Epidermal melanocyte (primary cell): ENCODE measurements at regions not wholly inside any gene's neighbourhood (a gene's known extent, or its start where the extent isn't known, plus 50 kb on each side); places are given as distances from the start of the nearest gene placed in this dataset.
A peak's percentile ranks its signal among the peaks of the same experiment; 100 is the strongest.

Experiments
- DNase-seq: peaks from one replicate; pipeline ENCODE4 v3.0.0; 2011; ENCODE audit warnings: low spot score; ENCODE audit not compliant: insufficient read length

DNA sequence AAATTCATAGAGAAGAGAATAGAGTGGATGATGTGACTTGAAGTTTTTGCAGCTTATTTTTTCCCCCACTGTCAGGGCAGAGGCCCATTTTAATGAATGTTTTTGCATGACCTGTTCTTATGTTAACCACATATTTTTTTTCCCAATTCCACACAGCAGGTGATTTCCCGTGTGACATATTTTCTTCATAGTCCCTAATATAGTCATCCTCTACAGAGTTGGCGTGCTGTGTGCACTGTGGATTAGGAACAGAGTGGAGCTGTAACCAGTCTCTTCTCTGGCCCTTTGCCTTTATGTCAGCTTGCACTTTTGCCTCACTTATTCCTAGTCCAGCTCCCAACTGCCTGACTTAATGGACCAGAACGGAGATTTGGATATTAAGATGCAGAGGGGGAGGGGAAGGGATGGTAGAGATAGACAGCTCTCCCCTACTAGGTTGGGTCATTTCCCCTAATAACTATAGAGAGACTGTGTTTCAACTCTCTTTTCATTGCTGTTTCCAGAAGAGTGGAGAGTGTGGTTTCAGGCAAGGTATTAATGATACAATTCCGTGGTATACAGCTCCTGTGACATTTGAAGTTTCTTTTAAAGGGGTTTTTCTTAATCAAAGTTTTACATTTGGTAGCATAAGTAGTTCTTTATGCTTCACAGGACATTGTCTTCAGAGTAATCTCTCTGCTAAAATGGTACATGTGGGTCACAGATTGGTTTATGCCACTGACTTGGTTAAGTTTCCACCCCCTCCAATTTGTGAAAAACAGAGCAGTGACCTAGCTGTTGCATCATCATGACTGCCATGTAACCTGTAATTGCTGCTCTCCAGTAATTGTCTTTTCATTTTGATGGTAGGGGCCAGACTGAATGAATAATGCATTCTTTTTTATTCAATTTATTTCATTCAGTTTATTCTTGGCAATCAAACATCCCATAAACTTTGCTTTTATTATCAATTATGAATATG, 161.3 kb downstream of the HAUS1 start:
- no peak for DNase-seq

DNA sequence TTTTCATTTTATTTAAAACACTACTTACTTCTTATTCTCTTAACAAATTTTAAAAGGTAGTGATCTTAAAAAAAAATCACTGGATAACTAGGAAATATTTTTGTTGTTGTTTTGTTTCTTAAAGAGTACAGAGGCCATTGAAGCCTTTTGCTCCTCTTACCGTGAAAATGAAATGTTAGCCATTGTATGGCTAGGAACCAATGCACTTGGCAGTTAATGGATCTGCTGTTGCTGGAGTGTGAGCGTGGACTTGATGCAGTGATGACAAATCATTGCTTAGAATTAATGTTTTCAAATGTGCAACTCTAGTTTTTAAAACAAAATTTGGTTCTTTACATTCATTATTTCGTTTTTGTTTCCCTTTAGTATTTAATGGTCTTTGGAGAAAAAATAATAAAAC, 162.3 kb downstream of the HAUS1 start:
- DNase-seq, result no peak

DNA sequence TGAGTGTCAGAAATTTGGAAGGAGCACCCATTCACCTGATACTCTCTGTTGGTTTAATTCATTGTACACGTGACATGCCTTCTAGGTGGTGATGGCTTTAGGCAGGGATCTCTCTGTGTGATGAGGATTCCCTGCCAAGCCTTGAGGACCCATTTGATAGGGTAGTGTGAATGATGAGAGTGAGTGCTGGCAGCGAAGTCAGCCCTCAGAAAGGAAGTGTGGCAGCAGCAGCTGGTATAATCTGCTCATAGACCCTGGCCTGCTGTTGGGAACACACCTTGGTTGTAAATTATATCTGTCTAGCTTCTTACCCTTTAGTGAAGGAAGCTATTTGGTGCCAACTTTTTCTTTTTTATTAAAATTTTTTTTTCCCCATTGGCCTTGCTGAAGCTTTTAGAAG, 164.5 kb downstream of the HAUS1 start:
- no peak for DNase-seq

DNA sequence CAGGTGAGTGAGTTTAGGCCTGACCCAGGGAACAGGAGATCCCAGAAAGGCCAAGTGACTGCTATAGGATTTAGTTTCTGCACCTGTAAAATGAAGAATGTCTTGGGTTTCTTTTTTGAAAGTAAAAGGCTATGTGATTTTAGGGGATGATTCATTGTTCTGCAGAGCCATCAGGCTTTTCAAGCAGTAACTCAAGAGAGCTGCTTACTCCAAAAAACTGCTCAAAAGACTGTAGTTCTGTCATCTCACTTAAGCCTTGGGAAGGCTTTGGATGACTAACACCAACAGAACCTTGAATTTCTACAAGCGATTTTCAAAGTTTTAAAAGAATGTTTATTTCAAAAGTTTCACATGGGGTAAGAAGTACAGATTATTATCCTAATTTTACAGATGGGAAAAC, 165.1 kb downstream of the HAUS1 start:
- no peak for DNase-seq

DNA sequence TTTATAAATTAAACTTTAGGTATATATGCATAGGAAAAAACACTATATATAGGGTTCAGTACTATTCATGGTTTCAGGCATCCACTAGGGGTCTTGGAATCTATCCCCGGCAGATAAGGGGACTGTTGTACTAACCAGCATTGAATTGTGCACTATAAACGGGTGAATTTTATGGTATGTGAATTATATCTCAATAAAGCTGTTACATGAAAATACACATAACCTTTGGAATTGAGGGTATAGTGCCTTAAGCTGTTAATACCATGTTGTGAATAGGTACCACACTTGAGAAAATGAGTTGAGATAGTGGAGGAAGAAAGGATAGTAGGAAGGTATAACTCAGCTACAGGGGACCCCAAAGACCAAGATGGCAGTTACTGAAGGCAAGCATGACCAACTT, 167.3 kb downstream of the HAUS1 start:
- DNase-seq, result no peak

DNA sequence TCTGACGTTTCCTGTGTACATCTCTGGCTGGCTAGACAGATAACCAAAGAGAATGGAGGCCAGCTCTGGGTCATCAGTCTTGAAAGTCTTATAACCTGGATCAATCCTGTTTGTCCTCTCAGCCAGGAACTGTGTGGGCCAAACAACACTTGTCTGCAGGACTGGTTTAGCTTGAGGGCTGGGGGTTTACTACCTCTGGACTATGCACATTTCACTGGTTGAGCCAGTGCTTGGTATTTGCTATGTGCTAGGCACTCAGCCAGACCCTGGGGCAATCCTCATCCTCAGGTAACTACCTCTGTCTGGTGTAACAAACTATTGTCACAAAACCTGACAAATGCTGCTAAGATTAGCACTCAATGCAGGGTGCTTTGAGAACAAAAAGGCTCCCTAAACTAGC, 169.7 kb downstream of the HAUS1 start:
- no peak for DNase-seq

DNA sequence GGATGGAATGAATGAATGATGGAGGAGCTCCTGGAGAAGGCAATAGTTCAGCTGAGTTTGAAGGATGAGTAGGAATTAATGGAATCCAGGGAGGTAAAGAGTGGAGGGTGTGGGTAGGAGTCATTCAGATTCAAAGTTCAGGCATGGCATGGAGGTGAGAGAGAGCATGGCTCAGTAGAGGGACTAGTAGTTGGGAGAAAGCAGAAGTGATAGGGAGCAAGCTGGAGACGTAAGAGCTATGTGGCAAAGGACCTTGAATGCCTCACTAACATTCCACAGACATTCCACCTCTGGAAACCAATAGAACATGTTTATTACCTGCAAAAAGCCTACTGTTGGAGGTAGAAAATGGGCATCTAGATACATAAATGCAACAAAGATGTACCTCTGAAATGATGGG, 170.1 kb downstream of the HAUS1 start:
- DNase-seq, result no peak

DNA sequence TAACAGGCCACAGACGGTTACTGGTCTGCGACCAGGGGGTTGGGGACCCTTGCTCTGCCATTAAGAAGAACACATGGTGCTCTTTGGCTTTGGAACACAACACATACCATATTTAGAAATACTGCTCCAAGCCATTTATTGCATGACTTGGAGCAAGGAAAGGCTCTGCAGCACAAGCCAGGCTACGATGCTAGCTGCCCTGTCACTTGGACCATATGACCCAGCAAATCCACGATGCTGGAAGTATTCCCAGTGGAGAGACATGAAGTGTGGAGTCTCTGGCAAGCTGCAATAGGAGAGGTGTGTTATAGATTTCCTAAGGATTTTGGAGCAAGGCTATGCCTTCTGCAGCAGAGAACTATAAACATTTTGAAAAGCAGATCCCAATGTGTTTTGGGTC, 171.2 kb downstream of the HAUS1 start:
- DNase-seq, result no peak

DNA sequence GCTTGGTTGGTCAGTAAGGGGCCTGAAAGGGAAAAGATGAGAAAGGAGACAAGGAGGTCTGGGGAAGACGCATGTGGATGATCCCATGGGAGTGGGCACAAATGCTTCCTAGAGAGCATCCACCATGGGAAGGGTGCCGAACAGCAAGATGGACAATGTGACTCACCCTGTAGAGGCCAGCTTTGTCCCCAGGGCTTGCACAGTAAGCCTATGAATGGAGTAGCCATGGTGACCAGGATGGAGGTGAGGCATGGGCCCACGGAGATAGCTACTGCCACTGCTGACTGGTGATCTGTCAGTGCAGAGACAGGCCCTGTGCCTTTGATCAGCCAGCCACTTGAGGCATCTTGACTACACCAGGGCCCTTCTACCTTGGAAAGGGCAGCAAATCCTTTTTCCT, 172.6 kb downstream of the HAUS1 start:
- DNase-seq, result no peak

DNA sequence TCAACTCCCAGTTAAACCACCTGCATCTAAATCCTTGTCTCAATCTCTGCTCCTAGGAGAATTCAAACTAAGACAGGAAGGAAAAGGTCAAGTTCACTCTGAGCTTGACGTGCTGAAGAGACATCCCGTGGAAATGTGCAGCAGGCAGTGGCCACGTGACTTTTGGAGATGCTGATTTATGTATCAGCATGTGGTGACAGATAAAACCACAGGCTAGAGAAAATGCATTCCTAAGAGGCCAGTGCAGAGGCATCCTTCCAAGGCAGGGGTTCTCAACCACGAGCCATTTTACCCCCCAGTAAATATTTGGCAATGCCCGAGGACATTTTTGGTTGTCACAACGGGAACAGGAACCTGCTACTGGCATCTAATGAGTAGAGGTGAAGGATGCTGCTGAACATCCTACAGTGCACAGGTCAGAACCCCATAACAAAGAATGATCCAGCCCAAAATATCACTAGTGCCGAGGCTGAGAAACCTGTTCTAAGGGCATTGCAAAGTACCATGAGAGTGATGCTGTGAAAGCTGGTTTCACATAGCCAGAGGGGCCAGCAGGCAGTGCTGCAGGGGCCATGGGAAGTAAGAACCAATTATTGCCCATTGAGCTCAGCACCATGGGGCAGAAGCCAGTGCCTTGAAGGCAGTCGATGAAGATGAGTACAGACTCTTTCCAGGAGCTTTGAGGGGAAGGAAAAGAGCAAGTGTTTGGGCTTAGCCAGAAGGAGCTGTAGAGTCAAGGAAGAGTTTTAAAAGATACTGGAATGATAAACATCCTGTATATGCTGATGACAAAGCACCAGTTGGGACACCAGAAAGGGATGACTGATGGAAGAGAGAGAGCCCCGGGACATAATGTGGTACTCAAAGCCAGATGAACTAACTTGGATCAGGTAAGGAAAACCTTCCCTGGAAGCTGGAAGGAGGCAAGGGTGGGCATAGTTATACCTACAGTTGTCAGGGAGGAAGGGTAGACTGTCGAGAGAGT, 174.6 kb downstream of the HAUS1 start:
- DNase-seq, result no peak

DNA sequence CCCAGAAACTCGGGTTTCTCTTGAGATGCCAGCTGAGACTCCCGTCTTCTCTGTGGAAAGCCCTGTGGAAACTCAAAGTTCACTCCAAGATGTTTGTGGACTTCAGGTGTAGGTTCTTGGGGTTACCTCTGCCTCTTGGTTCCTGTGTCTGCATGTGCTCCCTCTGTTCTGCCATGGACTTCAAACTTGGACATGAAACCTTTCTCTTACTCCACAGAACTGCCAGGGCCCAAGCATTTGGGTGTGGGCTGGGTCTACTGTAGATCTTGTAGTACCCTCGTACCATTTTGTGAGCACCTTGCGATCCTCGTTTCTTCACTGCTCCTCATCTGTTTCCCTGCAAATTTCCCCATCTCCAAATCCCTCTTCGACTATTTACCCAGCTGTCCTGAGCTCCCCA, 175.5 kb downstream of the HAUS1 start:
- no peak for DNase-seq

DNA sequence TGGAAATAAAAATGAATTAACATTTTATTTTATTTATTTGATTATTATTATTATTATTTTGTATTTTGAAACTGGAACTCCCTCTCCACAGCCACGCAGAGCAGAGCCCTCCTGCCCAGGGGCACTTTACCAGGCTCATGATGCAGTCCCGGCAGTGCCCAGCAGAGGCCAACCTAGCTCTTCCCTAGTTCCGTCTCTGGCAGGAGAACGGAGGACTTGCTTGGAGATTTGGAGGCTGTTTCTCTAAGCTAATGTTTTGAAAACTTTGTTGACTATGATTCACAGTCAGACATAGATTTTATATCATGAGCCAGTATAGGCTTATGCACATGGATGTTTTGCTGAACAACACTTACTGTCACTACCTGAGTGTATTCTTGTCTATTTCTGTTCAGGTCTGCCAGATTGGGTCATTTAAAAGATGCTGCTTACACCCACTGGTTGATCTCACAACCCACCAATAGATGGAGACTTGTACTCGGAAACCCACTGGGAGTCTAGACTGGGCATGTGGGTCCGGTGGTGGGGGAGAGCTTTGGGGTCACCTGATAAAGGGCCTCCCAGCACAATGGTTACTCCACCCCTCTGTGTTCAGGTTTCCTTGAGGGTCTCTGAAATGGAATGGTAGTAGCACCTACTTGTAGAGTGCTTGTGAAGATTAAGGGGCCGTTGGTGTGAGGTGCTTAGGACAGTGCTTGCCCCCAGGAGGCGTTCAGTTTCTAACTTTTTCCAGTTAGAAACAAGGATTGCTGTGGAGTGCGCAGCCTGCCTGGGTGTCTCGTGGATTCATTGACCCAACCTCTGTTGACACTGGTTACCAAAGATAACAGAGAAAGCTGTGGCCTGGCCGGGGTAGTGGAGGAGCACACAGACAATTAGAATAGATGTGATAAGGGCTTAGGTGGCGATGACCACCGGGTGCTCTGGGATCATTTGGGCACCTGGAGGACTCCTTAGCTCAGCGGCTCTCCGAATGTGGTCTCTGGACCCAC, 177.3 kb downstream of the HAUS1 start:
- peak; percentile 51 for DNase-seq

DNA sequence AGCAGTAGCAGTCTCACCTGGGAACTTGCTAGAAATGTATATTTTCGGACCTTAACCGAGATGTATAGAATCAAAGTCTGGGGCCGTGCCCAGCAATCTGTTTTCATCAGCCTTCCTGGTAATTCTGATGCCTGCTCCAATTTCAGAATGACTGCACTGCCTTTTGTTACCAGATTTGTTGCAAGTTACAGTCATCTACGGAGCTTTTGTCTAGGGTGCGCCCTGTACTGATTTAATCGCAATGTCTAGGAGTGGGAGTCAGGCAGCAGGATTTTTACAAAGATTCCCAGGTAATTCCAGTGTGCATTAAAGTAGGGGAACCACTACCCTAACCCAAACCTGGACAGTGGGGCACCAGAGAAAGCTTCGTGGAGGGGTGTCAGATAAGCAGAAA, 178.0 kb downstream of the HAUS1 start:
- no peak for DNase-seq

DNA sequence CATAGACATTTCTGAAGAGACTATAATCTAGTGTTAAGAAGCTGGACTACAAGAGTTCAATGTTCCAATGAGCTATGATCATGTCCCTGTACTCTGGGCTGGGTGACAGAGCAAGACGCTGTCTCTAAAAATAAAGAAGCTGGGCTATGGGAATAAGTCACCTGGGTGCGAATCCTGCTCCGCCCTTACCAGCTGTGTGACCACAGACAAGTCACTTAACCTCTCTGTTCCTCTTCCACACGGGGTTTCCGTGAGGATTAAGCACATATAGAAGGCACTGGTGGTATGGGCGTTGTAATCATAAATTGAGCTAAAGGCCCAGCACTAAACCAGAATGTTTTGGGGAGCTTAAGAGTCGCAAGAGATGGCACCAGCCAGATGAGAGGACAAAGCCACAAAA, 178.5 kb downstream of the HAUS1 start:
- no peak for DNase-seq

DNA sequence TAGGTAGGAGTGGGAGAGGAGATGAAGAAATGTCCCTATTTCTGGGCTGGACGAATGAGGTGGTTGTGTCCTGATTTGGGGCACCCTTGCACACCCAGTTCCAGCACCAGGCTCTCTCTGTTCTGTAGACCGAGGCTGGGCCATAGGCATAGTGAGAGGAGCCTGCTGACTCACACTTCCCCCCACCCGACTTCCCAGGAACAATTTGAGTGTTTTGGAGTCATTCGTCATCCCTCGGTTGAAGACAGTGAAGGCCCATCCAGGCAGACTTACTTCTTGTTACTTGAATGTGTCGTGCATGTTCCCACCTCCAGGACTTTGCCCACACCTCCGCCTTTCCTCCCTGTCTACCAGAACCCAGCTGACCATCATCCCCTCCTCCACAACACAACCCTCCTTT, 179.1 kb downstream of the HAUS1 start:
- no peak for DNase-seq

DNA sequence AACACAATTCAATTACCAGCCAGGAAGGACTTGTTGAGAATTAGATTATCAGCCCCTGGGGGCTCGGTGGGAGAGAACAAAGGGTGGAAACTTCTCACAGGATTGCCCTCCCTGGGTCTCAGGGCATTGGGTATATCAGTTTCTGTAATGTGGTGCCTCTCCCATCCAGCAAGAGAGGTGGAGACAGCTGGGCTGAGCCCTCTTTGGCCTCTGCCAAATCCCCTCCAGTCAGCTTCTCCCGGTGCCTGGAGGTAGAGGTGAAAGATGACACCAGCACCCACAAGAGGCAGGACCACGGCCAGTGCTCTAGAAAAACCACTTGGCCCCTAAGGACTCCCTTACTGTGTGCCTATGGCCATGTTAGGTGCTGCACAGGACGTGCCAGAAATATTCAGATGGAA, 179.7 kb downstream of the HAUS1 start:
- DNase-seq, result no peak

DNA sequence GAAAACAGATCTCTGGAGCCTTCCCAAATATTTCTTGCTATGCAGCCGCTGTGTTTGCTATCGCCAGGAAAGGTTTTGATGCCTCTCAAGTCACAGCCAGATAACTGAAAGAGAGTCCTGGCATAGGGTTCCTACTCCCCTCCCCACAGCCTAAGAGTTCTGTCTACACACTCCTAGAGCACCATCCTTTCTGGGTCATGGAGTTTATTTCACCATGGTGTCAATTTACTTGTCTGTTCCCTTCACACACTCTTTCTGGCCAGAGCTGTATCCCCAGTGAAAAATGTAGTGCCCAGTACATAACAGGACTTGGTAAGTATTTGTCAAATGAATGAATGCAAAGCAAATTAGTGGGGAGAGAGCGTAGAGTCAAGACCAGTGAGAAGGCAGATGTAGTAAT, 185.3 kb downstream of the HAUS1 start:
- no peak for DNase-seq

DNA sequence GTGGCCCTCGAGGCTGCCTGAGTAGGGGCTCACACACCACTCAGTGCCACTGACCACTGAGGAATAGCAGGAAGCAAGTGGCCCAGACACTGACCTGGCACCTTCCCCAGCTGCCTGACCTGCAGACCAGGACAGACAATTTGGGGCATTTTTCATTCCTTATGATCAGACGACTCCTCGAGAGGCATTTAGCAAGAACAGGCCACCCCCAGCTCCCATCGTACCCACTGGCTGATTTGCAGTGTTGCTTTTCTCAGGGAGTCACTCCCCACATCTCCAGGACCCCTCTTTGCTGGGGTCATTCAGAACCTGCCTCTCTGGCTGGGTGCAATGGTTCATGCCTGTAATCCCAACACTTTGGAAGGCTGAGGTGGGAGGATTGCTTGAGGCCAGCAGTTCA, 185.7 kb downstream of the HAUS1 start:
- DNase-seq, result no peak

DNA sequence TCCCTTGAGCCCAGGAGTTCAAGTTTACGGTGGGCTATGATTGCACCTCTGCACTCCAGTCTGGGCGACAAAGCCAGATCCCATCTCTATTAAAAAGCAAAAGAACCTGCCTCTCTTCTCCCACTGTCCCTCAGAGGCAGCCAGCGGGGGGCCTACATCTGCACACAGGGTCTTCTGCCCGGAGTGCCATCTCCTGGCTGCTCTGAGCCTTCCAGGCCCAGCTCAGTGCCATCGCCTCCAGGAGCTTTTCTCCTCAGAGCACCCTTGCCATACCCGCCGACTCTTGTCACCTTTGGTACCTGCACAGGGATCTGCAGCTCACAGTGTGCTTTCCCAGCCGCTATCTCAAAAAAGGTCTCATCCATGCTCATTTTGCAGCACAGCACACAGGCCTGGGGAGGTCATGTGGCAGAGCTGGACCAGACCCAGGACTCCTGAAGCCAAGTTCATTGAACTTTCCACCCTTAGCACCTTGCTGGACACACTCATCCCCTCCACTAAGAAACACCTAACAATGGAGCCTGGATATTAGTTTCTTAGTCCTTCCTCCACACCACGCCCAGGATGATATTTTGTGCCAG, 186.3 kb downstream of the HAUS1 start:
- no peak for DNase-seq

DNA sequence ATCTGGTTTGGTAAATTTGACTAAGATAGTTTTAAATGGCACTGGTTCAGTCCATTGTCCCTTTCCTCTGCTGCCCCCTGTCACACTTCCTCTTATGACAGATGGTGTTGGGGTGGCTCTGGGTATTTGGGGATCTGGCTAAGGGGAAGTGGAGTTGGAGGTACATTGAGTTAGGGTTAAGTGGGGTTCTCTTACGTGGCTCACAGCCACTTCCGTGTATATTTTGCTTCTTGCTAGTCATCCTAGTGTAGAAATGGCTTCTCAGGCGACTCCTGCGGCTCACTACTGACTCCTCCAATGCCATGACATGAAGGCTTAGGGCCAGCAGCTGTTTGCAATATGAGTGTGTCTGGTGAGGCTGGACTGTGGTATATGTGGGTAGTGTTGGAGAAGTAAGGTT, 187.0 kb downstream of the HAUS1 start:
- no peak for DNase-seq

DNA sequence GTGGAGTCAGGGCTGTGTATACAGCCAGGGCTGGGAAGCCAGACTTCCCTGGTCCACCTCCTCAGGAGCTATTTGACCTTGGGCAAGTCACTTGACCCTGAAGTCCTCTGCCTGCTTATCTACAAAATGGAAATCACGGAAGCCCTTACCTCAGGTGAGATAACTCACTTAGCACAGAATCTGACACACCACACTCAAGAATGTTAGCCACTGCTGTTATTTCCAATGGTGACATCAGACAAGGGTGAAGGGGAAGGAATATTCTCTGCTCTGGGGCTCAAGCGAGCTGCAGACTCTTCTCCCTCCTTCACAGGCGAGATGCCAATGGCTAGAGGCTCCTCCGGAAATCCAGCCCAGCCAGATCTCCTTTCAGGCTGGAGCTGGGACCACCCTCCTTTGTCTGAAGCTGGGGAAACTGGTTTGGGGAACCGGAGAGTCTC, 189.6 kb downstream of the HAUS1 start:
- no peak for DNase-seq
